ENCODE measurements at regions not wholly inside any gene's neighbourhood (a gene's known extent, or its start where the extent isn't known, plus 50 kb on each side); places are given as distances from the start of the nearest gene placed in this dataset.
"Not testable (repeated sequence)": the region's sequence is repeated elsewhere in the genome, so short reads cannot be mapped to it uniquely, and the experiment has no call there.

DNA sequence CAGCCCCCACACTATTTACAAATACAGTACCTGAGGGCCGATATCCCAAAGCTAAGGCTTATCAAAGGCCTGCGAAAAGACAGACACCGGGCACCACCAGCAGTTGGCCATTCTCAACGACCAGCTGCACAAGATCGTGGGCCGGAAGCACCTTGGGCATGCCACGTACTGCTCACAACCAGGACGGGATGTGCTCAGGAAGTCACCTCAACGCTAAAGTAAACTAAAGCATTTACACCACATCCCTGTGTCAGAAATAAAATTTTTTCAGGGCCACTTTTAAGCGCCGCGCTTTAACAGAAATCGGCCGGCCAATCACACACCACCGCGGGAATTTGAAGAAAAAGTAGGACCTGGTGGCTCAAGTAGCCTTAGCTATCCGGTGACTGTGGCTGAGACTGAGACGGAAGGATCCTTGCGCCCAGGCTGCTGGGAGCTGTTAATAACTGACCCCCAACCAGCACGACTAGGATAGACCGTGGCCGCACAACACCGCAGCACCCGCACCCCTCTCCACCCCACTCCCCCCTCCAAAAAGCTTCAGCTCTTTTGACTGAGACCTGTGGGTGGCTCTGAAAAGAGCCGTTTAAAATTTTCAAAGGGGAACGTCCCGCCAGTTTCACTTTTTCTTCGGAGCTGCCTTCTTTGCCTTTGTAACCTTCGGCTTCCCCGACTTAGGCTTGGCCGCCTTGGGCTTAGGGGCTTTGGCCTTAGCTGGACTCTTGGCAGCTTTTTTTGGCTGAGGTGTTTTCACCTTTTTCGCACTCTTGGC lies 131.2 kb upstream of the BTN3A2 start:
- H3K27ac Mint-ChIP-seq (ENCODE audit: unreplicated experiment) = no peak overlapping the region
- H3K4me1 Mint-ChIP-seq (ENCODE audit: unreplicated experiment) = peaks cover 4% of the 10 kb centered on the region
- H3K27me3 Mint-ChIP-seq (ENCODE audit: unreplicated experiment) = no peaks in the 10 kb centered on the region
- H3K4me3 Mint-ChIP-seq (ENCODE audit: unreplicated experiment) = peak overlapping the region; percentile 92
- TF ChIP-seq, protein P1, sequence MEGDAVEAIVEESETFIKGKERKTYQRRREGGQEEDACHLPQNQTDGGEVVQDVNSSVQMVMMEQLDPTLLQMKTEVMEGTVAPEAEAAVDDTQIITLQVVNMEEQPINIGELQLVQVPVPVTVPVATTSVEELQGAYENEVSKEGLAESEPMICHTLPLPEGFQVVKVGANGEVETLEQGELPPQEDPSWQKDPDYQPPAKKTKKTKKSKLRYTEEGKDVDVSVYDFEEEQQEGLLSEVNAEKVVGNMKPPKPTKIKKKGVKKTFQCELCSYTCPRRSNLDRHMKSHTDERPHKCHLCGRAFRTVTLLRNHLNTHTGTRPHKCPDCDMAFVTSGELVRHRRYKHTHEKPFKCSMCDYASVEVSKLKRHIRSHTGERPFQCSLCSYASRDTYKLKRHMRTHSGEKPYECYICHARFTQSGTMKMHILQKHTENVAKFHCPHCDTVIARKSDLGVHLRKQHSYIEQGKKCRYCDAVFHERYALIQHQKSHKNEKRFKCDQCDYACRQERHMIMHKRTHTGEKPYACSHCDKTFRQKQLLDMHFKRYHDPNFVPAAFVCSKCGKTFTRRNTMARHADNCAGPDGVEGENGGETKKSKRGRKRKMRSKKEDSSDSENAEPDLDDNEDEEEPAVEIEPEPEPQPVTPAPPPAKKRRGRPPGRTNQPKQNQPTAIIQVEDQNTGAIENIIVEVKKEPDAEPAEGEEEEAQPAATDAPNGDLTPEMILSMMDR (IDR thresholded peaks at IDR 0.05; ENCODE audit: unreplicated experiment) = no peak
- H3K36me3 Mint-ChIP-seq (ENCODE audit: low read depth, unreplicated experiment) = no peaks in the 10 kb centered on the region
- DNase-seq (ENCODE audit: low spot score) = no peak
- no peaks in the 10 kb centered on the region for H3K9me3 Mint-ChIP-seq (ENCODE audit: unreplicated experiment)

DNA sequence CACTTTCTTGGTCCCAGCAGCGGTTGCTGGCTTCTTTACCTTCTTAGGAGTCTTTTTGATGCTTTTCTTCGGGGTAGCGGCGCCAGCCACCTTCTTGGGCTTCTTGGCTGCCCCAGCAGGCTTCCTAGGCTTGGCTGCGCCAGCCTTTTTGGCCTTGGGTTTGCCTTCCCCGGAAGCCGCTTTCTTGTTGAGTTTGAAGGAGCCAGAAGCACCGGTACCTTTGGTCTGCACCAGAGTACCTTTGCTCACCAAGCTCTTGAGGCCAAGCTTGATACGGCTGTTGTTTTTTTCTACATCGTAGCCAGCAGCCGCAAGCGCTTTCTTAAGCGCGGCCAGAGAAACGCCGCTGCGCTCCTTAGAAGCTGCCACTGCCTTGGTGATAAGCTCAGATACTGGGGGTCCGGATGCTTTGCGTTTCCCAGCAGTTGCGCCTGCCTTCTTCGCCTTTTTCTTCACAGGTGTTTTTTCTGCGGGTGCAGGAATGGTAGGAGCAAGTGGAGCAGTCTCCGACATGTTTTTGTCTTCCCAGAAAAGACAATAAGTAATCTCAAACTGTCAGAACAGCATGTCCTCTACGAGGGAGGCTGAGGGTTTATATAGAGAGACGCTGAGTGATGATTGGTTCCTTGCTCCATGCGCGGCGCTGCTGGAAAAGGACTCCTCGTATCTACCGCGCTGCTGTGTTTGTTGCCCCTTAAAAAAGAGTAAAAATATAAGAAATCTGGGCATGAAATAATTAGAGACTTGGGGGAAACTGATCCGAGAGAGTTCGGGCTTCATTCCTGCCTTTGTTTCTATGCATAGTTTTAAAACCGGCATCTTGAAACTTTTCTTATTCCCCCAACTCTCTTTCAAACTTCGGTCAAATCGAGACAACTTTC lies 130.3 kb upstream of the BTN3A2 start:
- TF ChIP-seq, protein P1 (IDR thresholded peaks at IDR 0.05; ENCODE audit: unreplicated experiment) = no peak
- H3K27ac Mint-ChIP-seq (ENCODE audit: unreplicated experiment) = peak overlapping the region; percentile 80

DNA sequence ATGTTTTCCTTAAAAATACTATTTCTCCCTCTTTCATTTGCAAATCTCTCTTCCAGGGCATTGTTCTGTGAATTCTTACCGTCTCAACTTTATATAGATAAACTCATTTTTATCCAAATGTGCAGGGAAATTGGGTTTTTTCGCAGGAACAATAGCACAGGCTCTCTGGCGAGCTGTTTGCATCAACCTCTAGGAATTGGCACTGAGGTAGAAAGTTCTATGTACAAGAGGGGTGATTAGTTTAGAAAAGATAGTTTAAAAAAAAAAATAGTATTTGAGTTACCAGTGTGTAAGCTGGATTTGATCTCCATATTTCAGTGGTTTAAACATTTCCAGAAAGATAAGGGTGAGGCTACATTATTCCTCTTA lies 129.7 kb upstream of the BTN3A2 start:
- DNase-seq (ENCODE audit: low spot score) = no peak
- peak overlapping the region; percentile 80 for H3K27ac Mint-ChIP-seq (ENCODE audit: unreplicated experiment)
- no peaks in the 10 kb centered on the region for H3K9me3 Mint-ChIP-seq (ENCODE audit: unreplicated experiment)
- TF ChIP-seq, protein P1 (IDR thresholded peaks at IDR 0.05; ENCODE audit: unreplicated experiment) = no peak
- H3K4me1 Mint-ChIP-seq (ENCODE audit: unreplicated experiment) = peaks cover 6% of the 10 kb centered on the region
- peak overlapping the region; percentile 92 for H3K4me3 Mint-ChIP-seq (ENCODE audit: unreplicated experiment)
- H3K27me3 Mint-ChIP-seq (ENCODE audit: unreplicated experiment) = peaks cover 1% of the 10 kb centered on the region
- H3K36me3 Mint-ChIP-seq (ENCODE audit: low read depth, unreplicated experiment) = no peaks in the 10 kb centered on the region

More for the DNA sequence above, 130.3 kb upstream of the BTN3A2 start:
- Mint-ChIP-seq H3K4me1 (ENCODE audit: unreplicated experiment) (peaks cover 4% of the 10 kb centered on the region), H3K27me3 (ENCODE audit: unreplicated experiment) (no peaks in the 10 kb centered on the region), H3K9me3 (ENCODE audit: unreplicated experiment) (no peaks in the 10 kb centered on the region), H3K4me3 (ENCODE audit: unreplicated experiment) (peak overlapping the region; percentile 92), H3K36me3 (ENCODE audit: low read depth, unreplicated experiment) (no peaks in the 10 kb centered on the region)
- DNase-seq (ENCODE audit: low spot score) = peak; percentile 50

DNA sequence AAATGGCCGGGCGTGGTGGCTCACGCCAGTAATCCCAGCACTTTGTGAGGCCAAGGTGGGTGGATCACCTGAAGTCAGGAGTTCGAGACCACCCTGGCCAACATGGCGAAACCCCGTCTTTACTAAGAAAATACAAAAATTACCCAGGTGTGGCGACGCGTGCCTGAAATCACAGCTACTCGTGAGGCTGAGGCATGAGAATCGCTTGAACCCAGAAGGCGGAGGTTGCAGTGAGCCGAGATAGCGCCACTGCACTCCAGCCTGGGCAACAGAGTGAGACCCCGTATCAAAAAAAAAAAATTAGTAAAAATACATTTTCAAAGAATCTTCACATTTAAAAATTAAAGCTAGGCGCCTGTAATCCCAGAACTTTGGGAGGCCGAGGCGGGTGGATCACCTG lies 125.6 kb upstream of the BTN3A2 start:
- not testable (repeated sequence) for H3K9me3 Mint-ChIP-seq (ENCODE audit: unreplicated experiment); H3K4me3 Mint-ChIP-seq (ENCODE audit: unreplicated experiment); H3K27me3 Mint-ChIP-seq (ENCODE audit: unreplicated experiment); H3K4me1 Mint-ChIP-seq (ENCODE audit: unreplicated experiment); DNase-seq (ENCODE audit: low spot score); H3K36me3 Mint-ChIP-seq (ENCODE audit: low read depth, unreplicated experiment)
- peak overlapping the region; percentile 90 for H3K27ac Mint-ChIP-seq (ENCODE audit: unreplicated experiment)

DNA sequence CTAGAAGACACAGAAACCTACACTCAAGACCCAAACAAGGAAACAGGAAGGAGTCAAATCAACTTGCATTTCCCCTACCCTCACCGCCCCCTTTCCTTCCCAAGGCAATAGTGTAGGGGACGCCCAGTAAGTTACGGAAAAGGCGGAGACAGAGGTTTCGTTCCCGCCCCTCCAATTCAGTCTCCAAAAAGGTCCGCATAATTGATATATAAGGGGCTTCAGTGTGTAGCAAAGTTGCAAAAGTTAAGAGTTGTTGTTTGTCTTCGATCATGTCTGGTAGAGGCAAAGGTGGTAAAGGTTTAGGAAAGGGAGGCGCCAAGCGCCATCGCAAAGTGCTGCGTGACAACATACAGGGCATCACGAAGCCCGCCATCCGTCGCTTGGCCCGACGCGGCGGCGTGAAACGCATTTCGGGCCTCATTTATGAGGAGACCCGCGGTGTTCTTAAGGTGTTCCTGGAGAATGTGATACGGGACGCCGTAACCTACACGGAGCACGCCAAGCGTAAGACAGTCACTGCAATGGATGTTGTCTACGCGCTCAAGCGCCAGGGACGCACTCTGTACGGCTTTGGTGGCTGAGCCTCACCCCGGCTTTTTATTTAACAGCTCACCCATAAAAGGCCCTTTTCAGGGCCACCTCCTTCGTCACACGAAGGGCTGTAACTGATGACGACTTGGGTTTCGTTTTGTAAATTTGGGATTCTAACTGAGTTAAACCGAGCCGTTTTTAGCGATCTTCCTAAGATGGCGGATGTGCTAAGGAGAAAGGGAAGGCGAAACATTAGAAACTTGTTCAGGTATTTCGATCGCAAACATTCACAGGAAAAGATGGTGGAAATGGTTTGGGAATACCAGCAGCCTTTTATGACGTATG lies 124.6 kb upstream of the BTN3A2 start:
- DNase-seq (ENCODE audit: low spot score) = peak; percentile 47
- peaks cover 8% of the 10 kb centered on the region for H3K27me3 Mint-ChIP-seq (ENCODE audit: unreplicated experiment)

More for the DNA sequence above, 124.6 kb upstream of the BTN3A2 start:
- Mint-ChIP-seq H3K36me3 (ENCODE audit: low read depth, unreplicated experiment) (peaks cover 5% of the 10 kb centered on the region), H3K4me3 (ENCODE audit: unreplicated experiment) (peak overlapping the region; percentile 83), H3K27ac (ENCODE audit: unreplicated experiment) (peak overlapping the region; percentile 90), H3K9me3 (ENCODE audit: unreplicated experiment) (no peaks in the 10 kb centered on the region), H3K4me1 (ENCODE audit: unreplicated experiment) (peaks cover 4% of the 10 kb centered on the region)
- TF ChIP-seq, protein P1 (IDR thresholded peaks at IDR 0.05; ENCODE audit: unreplicated experiment) = no peak
